ENCODE measurements at regions not wholly inside any gene's neighbourhood (a gene's known extent, or its start where the extent isn't known, plus 50 kb on each side); places are given as distances from the start of the nearest gene placed in this dataset.

DNA sequence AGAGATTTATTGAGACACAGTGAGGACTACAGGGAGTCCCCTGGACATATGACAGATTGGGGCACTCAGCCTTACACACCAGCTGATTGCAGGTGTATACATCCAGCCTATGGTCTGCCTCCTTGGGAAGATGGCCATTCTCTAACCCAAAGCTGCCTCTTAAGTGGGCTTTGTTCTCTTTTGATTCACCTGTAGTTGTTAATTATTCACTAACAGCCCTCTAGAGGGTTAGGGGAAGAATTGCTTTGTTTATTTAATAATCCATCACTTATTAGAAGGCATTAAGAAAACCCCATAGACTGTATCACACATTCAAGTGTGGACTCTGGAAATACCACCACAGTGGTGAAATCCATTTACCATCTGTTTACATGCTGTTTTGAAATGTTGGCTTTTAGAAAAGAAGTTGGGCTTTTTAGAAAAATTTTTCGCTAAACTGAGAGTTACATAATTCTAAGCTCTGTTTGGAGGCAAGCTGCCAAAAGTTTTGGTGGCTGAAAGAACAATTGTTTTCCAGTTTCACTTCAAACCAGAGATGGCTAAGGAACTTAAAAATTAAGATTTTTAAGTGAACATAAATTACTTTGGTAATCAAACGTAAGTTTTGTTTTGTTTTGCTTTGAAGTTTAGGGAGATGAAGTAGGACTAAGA lies 379.1 kb downstream of the ADRA2A start:
- no peak for DNase-seq

DNA sequence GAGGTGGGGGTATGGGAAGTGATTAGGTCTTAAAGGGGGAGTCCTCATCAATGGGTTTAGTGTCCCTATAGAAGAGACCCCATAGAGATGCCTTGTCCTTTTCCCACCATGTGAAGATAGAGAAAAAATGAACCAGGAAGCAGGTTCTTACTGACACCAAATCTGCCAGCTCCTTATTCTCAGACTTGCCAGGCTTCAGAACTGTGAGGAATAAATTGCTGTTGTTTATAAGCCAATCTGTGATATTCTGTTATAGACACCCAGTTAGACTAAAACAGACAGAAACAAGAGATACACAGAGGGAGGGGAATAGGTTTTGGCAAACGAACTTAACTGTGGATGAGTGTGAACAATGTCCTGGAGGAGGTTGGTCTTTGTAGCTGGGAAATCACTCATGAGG lies 381.4 kb downstream of the ADRA2A start:
- DNase-seq = no peak

DNA sequence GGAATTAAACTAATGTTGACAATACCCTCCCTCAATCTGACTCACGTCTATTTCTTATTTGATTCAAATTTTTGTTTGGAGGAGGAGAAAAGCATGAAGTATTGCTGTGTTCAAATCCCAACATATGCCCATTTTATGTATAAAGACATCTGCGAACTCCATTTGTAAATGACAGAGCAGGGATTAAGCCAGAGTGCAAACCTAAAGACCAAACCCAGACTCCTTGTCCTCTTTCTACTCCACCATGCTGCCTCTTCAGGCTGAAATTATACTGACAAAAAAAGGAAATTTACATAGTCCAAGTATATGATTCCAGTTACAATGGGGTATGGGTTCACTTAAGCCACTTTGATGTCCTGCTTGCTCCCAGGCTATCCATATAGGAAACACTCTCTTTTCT lies 383.1 kb downstream of the ADRA2A start:
- no peak for DNase-seq

DNA sequence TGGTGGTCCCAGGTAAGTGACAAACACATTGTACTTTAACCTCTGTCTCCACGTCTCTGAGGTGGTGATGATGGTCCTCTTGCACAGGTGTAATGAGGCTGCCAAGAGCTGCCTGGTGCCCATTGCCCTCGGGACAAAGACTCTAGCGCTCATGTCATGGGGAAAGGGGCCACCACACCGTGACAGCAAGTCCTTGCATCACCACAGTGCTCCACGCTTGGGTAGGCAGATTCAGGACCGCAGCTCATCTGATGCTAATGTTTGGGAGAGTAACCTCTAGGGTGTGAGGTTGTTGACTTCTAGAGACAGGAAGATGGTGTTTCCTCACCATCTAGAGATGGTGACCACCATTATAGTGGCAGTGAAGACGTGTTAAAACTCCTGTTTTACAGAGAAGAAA lies 395.6 kb downstream of the ADRA2A start:
- DNase-seq = no peak

DNA sequence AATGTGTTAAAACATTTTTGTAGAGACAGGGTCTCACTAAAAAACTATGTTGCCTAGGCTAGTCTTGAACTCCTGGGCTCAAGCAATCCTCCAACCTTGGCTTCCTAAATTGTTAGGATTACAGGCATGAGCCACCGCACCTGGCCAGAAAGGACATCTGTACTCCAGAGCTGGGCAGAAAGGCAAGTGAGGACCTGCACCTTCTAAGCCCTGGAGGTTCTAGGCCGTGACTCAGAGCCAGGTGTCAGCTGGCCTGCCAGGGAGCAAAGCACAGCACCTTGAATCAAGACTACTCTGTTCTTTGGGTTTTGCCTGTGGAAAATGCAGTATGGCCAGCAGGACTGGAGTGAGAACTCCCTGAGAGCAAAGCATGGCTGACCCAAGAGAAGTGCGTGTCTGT lies 396.5 kb downstream of the ADRA2A start:
- no peak for DNase-seq

DNA sequence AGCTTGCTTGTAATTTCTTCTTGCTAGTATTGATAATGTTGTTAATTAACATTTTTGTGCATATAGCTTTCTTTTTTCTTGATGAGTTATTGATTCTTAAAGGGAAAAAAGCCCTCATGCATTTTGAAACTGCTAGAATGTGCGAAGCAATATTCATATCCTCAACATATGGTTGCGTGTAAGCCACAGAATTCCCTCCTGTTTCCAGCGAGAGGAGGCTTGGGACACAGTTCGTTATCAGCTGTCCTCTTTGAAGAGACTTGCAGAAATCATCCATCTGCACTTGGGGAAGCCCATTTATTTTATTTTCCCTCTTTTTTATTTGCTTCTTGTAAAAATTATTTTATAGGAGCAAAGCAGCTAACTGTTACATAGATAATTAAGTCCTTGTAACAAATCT lies 398.0 kb downstream of the ADRA2A start:
- DNase-seq = no peak

DNA sequence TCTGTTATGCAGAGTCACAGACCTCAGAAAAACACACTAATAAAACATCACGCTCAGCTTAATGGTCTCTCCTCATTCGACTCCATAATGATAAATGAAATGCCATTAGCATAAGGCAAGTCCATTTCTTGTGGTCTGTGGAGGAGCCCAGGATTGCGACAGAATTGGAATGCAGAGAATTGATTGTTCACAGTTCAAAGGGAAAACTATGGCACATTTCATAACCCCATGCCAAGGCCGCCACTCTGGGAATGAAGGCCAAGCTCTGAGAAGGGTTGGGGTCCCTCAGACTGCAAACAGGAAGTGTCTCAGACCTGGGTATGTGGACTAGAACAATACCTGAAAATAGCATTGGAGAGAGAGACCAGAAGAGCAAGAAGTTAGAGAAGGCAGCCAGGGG lies 398.9 kb downstream of the ADRA2A start:
- DNase-seq = no peak

DNA sequence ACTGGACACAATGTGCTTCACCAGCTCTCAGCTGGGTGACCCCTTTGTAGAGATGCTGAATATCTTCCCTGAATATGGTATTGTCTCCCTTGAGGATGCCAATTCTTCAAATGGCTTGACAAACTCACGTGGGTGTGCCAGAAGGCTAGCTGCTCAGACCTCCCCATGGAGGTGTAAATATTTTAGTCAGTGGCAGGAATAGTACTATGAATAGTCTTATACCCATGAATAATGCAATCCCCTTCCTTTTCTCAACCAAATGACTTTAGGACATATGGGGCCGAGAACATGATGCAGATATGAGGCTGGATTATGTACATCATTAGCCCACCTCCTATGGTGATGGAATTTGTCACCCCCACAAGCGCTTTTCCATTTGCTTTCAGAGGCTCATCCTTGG lies 401.8 kb downstream of the ADRA2A start:
- no peak for DNase-seq

DNA sequence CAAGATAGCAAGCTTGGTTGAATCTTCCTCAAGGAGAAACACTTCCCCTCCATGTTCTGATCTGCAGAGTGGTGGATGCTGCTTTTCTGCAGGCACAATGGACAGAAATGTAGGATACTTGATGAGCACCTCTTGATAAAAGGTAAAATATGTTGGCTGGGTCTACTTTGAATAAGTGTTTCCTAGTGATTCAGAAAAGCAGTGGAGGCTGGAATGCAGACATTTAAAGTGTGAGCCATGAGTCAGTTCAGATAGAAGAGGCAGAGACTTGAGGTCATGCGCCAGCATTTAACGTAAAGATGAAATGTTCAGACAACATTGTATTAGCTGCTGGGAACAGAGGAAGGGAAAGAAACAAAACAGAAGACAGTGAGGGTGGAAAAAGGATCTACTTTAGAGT lies 403.1 kb downstream of the ADRA2A start:
- DNase-seq = no peak

DNA sequence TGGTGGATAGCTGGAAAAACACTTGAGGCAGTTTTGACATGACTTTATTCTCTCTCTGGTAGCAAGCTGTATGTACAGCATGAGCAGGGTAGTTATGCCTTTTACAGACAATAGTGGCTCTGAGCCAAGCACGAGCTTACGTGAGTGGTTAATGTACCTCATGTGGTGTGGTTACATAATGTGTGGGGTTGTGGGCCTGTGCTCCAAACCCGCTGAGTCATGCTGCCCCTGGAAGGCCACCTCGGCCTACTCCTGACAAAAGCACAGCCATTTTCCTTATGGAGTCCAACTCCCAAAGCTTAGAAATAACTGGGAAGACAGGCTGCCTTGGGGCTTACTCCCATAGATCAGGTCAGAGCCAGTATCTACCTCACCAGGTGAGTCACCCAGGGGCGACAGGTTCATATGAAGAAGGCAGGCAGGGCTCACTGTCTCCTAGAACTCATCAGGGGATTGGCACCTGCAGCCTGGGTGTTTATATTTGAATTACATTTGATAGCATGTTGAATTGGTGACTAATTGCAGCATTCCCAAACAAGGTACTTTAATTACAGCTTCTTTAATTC lies 404.5 kb downstream of the ADRA2A start:
- no peak for DNase-seq

DNA sequence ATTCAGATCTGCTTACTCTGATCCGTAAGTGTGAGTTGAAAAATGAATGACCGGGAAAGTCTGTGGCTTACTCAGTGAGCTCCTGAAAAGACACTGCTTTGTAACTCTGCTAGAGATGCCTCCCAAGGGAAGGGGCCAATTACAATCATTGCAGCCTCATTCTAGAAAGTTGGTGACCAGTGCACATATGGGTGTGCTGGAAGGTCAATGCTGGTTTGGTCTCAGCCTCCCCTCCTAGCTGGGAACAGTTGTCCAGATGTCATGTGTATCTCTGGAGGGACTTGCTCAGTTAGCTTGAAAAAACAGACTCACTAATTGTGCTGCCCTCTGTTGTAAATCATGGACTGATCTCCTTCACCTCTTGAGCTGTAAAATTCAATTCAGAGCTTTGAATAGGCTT lies 405.0 kb downstream of the ADRA2A start:
- no peak for DNase-seq

DNA sequence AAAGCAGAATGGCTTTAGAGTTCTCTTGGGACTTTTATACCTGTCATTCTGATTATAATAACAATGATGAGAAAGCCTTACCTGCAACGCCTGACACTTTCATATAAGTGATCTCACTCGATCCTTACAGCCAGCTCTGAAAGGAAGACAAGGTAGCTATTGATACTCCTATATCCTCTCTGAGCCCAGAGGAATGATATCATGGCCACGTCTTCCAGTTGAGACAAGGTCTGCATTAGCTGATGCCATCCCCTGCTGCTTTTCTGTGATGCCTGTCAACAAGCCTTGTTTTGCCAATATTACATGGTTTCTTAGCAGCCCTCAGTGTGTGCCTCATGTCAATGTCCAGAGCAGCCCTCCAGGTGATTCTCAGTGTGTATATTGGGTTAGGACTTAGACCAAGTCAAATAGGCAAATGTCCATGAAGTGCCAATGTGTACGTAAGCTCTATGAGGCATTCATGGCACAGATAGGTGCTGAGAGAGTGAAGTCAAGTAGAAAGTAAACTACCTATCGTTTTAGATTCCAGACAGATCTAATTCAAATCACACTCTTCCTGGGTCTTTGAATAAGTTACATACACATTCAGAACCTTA lies 405.9 kb downstream of the ADRA2A start:
- DNase-seq = no peak

DNA sequence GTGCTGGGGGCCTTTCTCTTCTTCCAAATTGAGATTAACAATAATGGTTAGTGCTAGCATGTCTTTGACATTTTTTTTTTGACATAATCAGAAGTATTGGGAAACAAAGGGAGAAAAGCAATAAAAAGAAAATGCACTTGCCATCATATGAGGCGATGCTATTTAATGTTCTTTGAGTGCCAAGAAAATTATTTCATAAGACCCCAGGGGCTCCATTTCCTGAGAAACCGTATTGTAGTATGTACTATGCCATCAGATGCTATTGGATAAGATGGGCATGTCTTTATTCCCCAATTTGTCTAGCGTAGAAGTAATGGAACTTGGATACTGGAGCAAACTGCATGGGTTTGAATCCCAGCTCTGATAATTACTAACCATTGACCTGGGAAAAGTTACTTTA lies 408.9 kb downstream of the ADRA2A start:
- no peak for DNase-seq

DNA sequence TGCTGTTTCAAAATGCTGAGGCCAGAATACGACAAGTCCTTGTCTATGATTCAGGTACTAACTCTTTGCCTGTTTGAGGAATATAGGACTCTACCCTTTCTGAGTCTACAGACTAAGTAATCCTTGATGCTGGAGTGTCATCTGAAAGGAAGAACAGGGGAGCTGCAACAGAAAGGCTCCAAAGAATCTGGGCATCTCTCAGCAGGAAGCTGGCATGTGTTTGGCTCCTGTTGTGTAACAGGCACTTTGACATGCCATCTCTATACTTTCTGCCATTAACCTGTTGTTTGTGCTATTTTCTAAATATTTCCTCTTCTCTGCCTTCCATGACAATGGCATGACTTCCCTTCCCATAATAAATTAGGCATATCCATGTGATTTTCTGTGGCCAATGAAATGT lies 409.5 kb downstream of the ADRA2A start:
- no peak for DNase-seq

DNA sequence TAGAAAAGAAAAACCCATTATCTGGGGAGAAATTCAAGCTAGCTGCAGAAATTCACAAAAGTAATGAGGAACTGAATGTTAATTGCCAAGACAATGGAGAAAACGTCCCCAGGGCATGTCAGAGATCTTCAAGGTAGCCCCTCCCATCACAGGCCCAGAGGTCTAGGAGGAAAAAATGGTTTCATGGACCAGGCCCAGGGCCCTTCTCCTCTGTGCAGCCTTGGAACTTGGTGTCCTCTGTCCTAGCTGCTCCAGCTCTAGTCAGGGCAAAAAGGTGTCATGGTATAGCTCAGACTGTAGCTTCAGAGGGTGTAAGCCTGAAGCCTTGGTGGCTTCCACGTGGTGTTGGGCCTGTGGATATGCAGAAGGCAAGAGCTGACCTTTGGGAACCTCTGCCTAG lies 411.8 kb downstream of the ADRA2A start:
- no peak for DNase-seq

DNA sequence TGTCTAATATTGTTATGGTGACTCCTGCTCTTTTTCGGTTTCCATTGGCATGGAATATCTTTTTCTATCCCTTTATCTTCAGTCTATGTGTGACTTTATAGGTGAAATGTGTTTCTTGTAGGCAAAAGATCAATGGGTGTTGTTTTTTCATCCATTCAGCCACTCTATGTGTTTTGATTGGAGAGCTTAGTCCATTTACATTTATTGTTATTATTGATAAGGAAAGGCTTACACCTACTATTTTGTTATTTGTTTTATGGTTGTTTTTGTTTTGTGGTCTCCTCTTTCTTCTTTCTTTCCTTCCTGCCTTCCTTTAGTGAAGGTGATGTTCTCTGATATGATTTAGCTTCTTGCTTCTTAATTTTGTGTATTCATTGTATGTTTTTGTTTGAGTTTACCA lies 414.3 kb downstream of the ADRA2A start:
- DNase-seq = no peak

DNA sequence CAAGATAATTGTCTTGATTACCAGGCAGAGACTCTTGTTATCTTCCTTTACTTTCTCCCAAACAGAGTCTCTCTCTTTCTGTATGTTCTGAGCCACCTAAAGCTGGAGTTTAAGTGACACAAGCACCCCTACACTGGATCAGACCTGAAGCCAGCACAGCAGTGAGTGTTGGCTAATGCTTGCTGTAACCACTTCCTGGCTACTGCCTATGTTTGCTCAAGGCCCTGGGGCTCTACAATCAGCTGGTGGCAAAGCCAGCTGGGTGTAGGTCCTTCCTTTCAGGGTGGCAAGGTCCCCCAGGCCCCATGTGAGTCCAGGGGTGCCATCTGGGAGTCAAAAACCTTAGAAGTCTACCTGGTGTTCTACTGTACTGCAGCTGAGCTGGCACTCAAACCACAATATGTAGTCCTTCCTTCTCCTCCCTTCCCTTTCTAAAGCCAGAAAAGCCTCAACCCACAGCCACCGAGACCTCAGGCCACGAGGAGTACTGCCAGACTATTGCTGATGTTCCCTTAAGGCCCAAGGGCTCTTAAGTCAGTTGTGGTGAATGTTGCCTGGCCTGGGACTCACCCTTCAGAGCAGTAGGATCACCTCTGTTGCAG lies 416.3 kb downstream of the ADRA2A start:
- DNase-seq = no peak

DNA sequence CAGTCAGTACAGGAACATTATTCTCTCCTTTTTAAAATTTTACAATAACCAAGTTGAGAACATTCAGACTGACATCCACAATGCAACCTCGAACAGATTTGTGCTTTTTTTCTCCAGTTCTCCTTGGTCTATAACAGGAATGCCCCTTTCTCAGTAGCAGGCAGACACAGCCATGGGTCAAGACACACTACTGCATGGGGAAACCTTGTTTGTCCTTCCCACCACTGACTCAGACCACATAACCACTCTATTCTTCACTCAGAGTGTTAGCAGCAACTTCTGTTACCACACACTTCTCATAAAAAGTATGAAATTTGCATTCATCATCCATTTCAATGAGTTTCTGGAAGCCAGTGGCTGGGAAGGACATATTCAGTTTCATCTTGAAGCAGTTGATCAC lies 421.7 kb downstream of the ADRA2A start:
- no peak for DNase-seq

DNA sequence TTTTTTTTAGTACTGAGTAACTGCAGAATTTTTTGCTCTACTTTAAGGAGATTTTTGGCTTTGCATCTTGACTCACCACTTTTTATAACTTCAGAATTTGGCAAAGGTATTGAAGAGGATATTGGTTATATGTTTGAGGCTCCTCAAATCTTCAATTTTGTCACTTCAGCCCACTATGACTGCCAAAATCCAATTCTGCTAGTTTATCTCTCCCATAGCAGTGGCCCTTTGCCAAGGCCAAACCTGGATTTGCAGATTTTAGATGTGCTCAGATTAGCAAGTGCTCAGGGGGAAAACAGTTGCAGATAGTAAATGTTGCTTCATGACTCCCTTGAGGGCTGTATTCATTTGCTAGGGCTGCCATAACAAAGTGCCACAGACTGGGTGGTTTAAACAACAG lies 427.5 kb downstream of the ADRA2A start:
- no peak for DNase-seq

DNA sequence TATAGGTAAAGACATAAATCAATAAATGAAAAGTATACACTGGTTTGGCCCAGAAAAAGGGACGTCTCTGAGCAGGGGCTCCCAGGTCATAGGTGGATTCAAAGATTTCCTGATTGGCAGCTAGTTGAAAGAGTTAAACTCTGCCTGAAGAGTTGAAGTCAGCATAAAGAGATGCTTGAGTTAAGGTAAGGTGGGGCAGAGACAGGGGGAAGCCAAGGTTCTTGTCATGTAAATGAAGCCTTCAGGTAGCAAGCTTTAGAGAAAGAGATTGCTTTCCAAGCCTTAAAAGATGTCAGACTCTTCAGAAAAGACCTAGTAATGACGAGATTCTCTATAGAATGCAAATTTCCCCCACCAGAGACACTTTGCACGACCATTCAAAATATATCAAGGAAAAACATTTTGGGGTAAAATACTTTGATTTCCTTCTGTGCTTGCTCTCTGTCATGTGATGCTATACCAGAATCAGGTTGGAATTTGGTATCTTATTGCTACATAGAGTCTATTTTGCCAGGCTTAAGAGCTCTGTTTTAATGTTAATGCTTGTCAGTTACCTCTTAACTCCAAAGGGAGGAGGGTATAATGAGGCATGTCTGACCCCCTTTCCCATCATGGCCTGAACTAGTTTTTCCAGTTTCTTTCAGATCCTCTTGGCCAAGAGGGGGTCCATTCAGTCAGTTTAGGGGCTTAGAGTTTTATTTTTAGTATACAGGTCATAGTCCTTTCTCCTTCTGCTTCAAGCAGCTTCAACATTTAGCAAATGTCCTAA lies 429.6 kb downstream of the ADRA2A start:
- no peak for DNase-seq

DNA sequence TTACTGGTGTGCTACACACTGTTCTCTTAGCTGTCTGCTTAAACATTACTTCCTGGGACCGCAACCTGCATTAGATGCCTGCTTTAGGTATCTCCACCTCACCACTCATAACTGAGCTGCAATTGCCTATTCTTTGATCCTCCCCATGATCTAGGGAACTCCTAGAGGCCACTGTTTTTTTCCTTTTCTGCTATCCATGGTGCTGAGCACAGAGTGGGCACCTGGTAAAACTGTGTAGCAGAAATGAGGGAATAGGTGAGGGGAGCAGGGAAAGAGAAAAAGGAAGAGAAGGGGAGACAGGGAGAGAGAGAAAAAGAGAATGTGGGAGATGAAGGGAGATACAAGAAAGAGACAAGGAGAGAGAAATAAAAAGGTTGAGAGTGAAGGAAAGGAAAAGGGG lies 434.9 kb downstream of the ADRA2A start:
- DNase-seq = no peak

DNA sequence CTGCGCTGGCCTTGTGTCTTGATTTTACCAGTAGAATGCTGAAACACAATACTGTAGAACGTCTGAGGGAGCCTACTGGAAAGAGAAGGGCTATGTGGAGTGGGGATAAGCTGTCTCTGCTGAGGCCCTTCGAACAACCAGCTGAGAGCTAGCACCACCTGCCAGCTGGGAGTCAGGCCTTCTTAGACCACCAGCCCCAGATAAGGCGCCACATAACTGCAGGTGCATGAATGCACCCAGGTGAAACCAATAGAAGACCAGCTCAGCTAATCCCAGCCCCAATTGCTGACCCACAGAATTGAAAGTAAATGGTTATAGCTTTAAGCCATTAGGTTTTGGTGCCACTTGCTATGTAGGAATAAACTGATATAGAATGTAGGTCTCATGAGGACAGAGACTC lies 438.4 kb downstream of the ADRA2A start:
- no peak for DNase-seq

DNA sequence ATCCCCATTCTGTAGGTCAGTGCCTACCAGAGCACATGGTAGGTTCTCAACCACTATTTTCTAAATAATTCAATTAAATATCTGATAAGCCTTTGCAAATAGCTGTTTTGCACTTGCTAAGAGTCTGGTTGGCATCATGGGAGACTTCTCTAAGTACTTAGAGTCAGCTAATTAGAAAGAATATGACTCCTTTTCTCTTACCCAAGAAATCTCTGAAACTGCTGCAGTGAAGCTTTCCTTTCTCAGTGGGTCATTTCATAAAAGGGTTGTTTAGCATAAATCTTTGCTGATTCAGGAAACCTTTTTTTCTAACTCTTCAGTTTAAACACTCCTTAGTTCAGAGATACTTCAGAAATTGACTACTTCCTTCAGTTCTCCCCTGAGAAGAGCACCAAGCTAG lies 438.9 kb downstream of the ADRA2A start:
- no peak for DNase-seq

DNA sequence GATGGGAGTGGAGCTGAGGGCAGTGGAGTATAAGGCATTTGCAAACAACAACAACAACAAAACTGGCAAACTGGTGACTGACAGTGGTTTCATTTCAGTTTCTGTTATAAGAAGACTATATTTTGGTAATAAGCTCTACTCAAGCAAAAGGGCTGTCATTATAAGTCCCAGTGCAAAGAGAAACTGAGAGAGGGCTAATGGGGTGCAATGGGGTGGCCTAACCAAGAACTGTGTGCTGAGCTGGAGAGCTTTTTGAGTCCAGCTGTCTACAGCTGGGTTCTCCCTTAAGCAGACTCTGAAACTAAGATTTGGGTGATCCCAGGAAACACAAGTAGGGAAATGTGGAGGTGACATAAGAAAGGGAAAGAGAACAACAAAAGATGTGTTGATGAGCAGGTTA lies 439.3 kb downstream of the ADRA2A start:
- no peak for DNase-seq
